Right forelimb (tissue), 1 donor: ENCODE measurements at regions not wholly inside any gene's neighbourhood (a gene's known extent, or its start where the extent isn't known, plus 50 kb on each side); places are given as distances from the start of the nearest gene placed in this dataset.

Experiments used
- DNase-seq: peaks from one replicate; pipeline ENCODE4 v3.0.0-alpha.2; 2018

- no peak for DNase-seq
Measured at GRCh38 chr18:73274812-73275621, 407.2 kb upstream of the NETO1 start.

GRCh38 chr18:73270920-73271634, 403.3 kb upstream of the NETO1 start:
- no peak for DNase-seq

- DNase-seq, result no peak
Measured at GRCh38 chr18:73264562-73264921, 396.8 kb upstream of the NETO1 start.

GRCh38 chr18:73261923-73262322, 394.1 kb upstream of the NETO1 start:
- no peak for DNase-seq

- no peak for DNase-seq
Measured at GRCh38 chr18:73261243-73261642, 393.5 kb upstream of the NETO1 start.

GRCh38 chr18:73258375-73259087, 390.7 kb upstream of the NETO1 start:
- no peak for DNase-seq

GRCh38 chr18:73254564-73254963, 386.8 kb upstream of the NETO1 start:
- DNase-seq, result no peak

GRCh38 chr18:73249030-73249429, 381.2 kb upstream of the NETO1 start:
- no peak for DNase-seq

GRCh38 chr18:73246763-73247162, 379.0 kb upstream of the NETO1 start:
- DNase-seq, result no peak

- no peak for DNase-seq
Measured at GRCh38 chr18:73245345-73245744, 377.6 kb upstream of the NETO1 start.

GRCh38 chr18:73244401-73244800, 376.6 kb upstream of the NETO1 start:
- DNase-seq, result no peak

GRCh38 chr18:73240899-73241298, 373.1 kb upstream of the NETO1 start:
- no peak for DNase-seq

GRCh38 chr18:73235921-73236320, 368.1 kb upstream of the NETO1 start:
- no peak for DNase-seq

- DNase-seq, result no peak
Measured at GRCh38 chr18:73235491-73235890, 367.7 kb upstream of the NETO1 start.

- DNase-seq, result no peak
Measured at GRCh38 chr18:73232933-73233332, 365.1 kb upstream of the NETO1 start.

- no peak for DNase-seq
Measured at GRCh38 chr18:73220663-73221062, 352.9 kb upstream of the NETO1 start.

- DNase-seq, result no peak
Measured at GRCh38 chr18:73218293-73218692, 350.5 kb upstream of the NETO1 start.

GRCh38 chr18:73214970-73215369, 347.2 kb upstream of the NETO1 start:
- DNase-seq, result no peak

GRCh38 chr18:73212442-73212841, 344.7 kb upstream of the NETO1 start:
- DNase-seq, result no peak

GRCh38 chr18:73201940-73202339, 334.2 kb upstream of the NETO1 start:
- no peak for DNase-seq

GRCh38 chr18:73199151-73199550, 331.4 kb upstream of the NETO1 start:
- DNase-seq, result no peak

- no peak for DNase-seq
Measured at GRCh38 chr18:73189718-73190117, 321.9 kb upstream of the NETO1 start.

GRCh38 chr18:73168236-73168635, 300.4 kb upstream of the NETO1 start:
- DNase-seq, result no peak

- DNase-seq, result no peak
Measured at GRCh38 chr18:73164430-73164829, 296.6 kb upstream of the NETO1 start.
